NCI-H82 treated with DMSO at 0.1 percent for 48 hours (cell line): ENCODE measurements at regions not wholly inside any gene's neighbourhood (a gene's known extent, or its start where the extent isn't known, plus 50 kb on each side); places are given as distances from the start of the nearest gene placed in this dataset.
A peak's percentile ranks its signal among the peaks of the same experiment; 100 is the strongest.
"Not testable (repeated sequence)": the region's sequence is repeated elsewhere in the genome, so short reads cannot be mapped to it uniquely, and the experiment has no call there.

ENCODE experiments used
- DNase-seq: peaks from one replicate; lab custom pipeline; 2025; ENCODE audit not compliant: unreplicated experiment; lab: John Stamatoyannopoulos, UW

- DNase-seq: peak; percentile 75
Measured at GRCh38 chr17:20681746-20682722, 102.5 kb downstream of the CDRT15L2 start.

- DNase-seq: not testable (repeated sequence)
Measured at GRCh38 chr17:20683651-20684229, 104.2 kb downstream of the CDRT15L2 start.

- DNase-seq: not testable (repeated sequence)
Measured at GRCh38 chr17:20684975-20685374, 105.5 kb downstream of the CDRT15L2 start.

GRCh38 chr17:20687584-20687983 is 108.1 kb downstream of the CDRT15L2 start:
- not testable (repeated sequence) for DNase-seq

- peak; percentile 77 for DNase-seq
Measured at GRCh38 chr17:20689170-20689749, 109.7 kb downstream of the CDRT15L2 start.

GRCh38 chr17:20692706-20693105 is 113.2 kb downstream of the CDRT15L2 start:
- DNase-seq: not testable (repeated sequence)

GRCh38 chr17:20695871-20696270 is 116.3 kb downstream of the CDRT15L2 start:
- not testable (repeated sequence) for DNase-seq

GRCh38 chr17:20698463-20699206 is 119.1 kb downstream of the CDRT15L2 start:
- DNase-seq: not testable (repeated sequence)

- not testable (repeated sequence) for DNase-seq
Measured at GRCh38 chr17:20700528-20700927, 121.0 kb downstream of the CDRT15L2 start.

- DNase-seq: not testable (repeated sequence)
Measured at GRCh38 chr17:20701366-20701765, 121.8 kb downstream of the CDRT15L2 start.

GRCh38 chr17:20702692-20703091 is 123.2 kb downstream of the CDRT15L2 start:
- DNase-seq: no peak

- DNase-seq: no peak
Measured at GRCh38 chr17:20703781-20704180, 124.3 kb downstream of the CDRT15L2 start.

GRCh38 chr17:20705186-20705585 is 125.7 kb downstream of the CDRT15L2 start:
- DNase-seq: not testable (repeated sequence)

- DNase-seq: no peak
Measured at GRCh38 chr17:20706751-20707373, 127.3 kb downstream of the CDRT15L2 start.

- DNase-seq: not testable (repeated sequence)
Measured at GRCh38 chr17:20708821-20709220, 129.3 kb downstream of the CDRT15L2 start.

- DNase-seq: not testable (repeated sequence)
Measured at GRCh38 chr17:20716481-20716880, 137.0 kb downstream of the CDRT15L2 start.

GRCh38 chr17:20721171-20721570 is 141.6 kb downstream of the CDRT15L2 start:
- DNase-seq: no peak

- DNase-seq: not testable (repeated sequence)
Measured at GRCh38 chr17:20724391-20724790, 144.9 kb downstream of the CDRT15L2 start.

GRCh38 chr17:20727201-20727600 is 147.7 kb downstream of the CDRT15L2 start:
- not testable (repeated sequence) for DNase-seq

GRCh38 chr17:20728181-20728580 is 148.7 kb downstream of the CDRT15L2 start:
- no peak for DNase-seq
